ENCODE measurements at regions not wholly inside any gene's neighbourhood (a gene's known extent, or its start where the extent isn't known, plus 50 kb on each side); places are given as distances from the start of the nearest gene placed in this dataset.

DNA sequence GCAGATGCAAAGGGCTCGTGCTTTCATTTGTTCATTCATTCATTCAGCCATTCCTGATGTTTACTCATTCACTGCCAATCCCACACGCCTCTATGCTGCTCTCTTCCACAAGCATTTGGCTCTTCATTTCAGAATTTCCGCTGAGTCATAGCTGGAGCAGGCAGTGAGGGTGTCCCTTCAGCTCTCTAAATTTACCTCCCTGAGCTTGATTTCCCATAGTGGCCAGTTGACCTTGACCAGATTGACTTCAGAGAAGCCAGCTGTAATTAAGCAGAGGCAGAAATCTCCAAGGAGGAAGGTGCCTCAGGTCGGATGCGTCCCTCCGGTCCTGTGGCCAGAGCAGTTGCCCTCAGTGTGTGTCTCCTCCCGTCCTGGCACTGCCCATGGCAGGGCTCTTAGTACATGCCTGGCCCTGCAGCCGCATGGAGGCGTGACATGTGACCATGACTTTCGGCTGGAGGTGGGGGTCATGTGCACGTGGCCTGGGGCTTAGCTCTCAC is 267.2 kb upstream of the ECI2 start:
- TF ChIP-seq EP300 (IDR thresholded peaks at IDR 0.05) (no peak), POLR2AphosphoS5 (IDR thresholded peaks at IDR 0.05) (no peak), POLR2A (IDR thresholded peaks at IDR 0.05) (no peak)
- TF ChIP-seq, protein P1, sequence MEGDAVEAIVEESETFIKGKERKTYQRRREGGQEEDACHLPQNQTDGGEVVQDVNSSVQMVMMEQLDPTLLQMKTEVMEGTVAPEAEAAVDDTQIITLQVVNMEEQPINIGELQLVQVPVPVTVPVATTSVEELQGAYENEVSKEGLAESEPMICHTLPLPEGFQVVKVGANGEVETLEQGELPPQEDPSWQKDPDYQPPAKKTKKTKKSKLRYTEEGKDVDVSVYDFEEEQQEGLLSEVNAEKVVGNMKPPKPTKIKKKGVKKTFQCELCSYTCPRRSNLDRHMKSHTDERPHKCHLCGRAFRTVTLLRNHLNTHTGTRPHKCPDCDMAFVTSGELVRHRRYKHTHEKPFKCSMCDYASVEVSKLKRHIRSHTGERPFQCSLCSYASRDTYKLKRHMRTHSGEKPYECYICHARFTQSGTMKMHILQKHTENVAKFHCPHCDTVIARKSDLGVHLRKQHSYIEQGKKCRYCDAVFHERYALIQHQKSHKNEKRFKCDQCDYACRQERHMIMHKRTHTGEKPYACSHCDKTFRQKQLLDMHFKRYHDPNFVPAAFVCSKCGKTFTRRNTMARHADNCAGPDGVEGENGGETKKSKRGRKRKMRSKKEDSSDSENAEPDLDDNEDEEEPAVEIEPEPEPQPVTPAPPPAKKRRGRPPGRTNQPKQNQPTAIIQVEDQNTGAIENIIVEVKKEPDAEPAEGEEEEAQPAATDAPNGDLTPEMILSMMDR (IDR thresholded peaks at IDR 0.05): no peak
